HG02973 (cell line): ENCODE measurements at regions not wholly inside any gene's neighbourhood (a gene's known extent, or its start where the extent isn't known, plus 50 kb on each side); places are given as distances from the start of the nearest gene placed in this dataset.
"Not testable (repeated sequence)": the region's sequence is repeated elsewhere in the genome, so short reads cannot be mapped to it uniquely, and the experiment has no call there.

ENCODE experiments used
- ATAC-seq: cut with Tn5 transposase; IDR thresholded peaks from one replicate; pipeline ENCODE4 v1.9.1; 2021; ENCODE audit warnings: moderate library complexity; ENCODE audit not compliant: unreplicated experiment

DNA sequence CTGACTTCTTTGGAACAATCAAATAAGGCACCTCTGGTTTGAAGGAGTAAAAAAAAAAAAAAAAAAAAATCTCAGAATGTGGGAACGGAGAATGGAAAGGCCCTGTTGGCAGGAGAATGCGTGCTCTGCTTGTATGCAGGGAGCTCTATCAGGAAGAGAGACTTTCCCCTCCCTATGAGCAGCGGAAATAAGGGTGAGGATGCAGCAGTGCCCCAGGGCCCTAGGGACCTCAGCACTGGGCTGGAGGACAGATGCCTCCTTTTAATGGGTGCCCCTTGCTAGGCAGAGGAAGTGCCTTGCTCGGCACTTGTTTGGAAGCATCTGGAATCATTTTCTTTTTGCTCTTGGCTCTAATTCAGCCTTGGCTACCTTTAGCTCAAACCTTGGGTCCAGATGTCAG lies 283.4 kb upstream of the NBPF12 start:
- not testable (repeated sequence) for ATAC-seq

- ATAC-seq, result not testable (repeated sequence)
Measured at GRCh38 chr1:146645978-146646604, 292.0 kb upstream of the NBPF12 start.

GRCh38 chr1:146641534-146641933 lies 296.6 kb upstream of the NBPF12 start:
- not testable (repeated sequence) for ATAC-seq

- ATAC-seq, result not testable (repeated sequence)
Measured at GRCh38 chr1:146640671-146641070, 297.5 kb upstream of the NBPF12 start.

DNA sequence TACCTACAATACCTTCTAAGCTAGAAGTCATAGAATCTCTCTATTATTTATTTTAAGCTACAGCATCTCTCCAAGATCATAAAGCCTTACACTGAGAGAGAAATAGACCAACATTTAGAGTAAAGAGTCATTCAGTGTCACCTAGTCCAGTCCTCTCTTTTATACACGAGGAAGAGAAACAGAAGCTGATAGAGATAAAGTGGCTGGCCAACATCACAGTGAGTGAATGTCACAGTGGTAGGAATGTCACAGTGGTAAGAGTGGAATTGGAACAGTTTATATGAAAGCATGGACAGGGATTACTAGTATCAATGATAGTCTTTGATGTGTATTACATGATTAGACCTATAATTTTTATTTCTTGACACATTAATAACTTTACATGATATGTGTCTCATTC lies 307.8 kb upstream of the NBPF12 start:
- ATAC-seq, result not testable (repeated sequence)

DNA sequence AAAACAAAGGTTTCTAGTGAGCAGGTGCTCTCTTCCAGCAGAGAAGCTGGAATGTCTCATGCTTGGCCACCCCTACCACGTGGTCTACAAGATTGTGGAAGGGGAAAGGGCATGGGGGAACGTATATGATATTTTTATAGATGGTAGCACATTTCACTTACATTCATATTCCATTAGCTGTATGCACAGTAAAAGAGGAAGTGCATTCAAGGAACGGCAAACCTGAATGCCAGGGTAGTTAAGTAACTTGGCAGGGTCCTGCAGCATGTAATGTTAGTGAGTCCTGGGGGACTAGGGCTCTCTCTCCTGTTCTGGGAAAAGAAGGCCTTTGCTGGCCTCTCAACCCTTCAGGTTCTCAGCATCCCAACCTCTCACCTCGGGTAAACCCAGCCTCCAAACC lies 319.5 kb upstream of the NBPF12 start:
- ATAC-seq, result not testable (repeated sequence)

DNA sequence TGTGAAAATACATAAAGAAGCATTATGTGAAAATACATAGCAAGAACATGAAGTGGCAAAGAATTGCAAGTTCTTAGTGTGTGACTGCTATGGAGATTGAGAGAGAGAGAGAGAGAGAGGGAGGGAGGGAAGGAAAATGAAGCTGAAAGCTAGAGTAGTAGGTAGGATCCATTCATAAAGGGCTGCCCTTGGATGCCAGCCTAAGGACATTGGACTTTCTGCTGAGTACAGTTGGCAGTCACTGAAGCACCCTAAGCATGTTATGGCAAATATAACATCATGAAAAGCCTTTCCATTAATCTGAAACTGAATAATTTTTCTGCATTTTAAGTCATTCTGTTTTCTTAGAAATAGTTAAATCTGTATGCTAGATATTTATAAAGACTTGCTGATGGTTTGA lies 333.4 kb upstream of the NBPF12 start:
- ATAC-seq, result not testable (repeated sequence)

DNA sequence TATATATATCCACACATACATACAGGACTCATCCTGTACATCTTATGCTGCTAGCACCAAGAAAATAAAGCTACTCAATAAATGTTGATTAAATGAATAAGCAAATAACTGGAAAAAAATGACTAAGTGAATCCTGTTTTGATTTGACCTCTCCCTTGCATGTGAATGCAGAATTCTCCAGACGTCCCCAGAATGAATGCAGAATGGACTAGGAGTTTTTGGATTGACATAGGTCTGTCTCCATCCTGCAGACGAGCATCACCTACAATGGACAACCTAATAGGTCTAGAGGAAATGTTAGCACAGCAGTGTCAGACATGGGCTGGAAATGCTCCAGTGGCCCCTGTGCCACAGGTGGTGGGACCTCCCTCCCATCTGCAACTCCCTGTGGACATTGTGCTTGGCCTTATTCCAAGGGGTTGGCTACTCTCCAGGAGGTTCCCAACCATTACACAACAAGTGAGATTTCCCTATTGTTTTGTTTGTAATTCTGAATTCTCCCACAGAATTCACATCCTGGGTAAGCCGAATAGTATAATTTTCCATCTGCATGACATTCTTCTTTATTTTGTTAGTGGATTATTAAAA lies 337.3 kb upstream of the NBPF12 start:
- ATAC-seq, result not testable (repeated sequence)

DNA sequence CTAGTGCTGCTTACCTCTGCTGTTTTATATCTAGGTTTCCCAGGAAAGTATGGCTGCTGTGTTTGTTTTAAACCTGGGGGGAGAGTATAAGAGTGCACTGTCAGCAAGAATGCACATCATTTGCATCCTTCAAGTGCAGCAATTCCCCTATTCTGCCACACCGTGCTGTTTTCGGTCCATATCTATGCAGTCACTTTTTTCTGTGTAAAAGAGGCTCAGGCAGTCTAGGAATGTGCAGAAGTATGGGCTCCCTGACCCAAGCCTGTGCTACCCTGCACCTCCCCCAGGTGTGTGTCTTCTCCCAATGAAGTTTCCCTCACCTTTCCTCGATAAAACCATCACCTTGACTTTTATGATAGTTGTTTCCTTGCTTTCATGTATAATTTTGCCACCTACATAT lies 338.2 kb upstream of the NBPF12 start:
- ATAC-seq, result not testable (repeated sequence)

DNA sequence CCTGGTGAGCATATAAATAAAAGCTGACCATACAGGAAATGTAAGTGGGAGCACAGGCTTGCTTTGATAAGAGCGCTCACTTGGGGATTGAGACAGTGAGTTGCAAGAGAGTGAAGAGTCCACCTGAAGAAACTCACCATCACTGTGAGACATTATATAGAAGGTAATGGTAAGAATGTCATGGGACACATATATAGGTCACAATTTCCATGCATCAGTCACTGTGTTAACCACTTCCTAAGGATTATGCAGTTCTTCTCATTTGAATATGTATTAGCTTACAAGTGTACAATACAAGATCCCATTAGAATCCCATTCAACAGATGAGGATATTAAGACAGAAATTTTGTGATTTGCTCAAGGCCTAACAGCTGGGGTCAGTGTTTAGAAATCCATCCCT lies 352.4 kb upstream of the NOTCH2NLA start:
- ATAC-seq, result not testable (repeated sequence)

DNA sequence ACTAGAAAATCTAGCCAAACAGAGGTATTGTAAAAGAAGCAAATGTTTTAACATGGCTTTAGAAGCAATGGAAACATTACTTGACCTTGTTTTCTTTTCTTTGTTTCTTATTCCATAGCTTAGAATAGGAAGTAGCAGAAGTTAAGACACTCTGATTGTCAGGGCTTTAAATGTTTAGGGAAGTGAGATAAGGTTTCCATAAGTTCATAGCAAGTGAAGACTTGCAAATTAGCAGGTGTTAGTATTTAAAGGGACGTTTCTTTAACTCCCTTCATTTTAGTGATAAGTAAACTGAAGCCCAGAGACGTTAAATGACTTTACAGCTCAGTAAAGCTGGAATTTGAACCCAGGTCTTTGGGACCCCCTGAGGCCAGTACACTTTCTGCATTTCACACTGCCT lies 338.7 kb upstream of the NOTCH2NLA start:
- not testable (repeated sequence) for ATAC-seq

DNA sequence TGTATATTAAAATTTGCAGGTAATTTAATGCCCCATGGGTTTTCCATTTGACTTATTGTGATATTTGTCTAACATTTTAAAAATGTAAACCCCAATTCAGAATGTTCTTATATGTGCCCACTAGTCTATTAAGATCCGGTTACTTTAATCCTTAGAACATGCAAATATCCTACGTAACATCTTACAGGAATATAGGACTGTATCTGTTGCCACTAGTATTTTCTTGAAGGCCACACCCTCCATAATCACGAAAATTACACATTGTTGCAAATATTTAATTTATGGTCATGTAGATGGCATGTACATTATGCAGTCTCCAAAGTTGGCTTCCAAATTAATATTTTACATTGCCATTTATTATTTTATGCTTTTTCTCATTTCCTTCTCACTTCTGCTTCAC lies 329.2 kb upstream of the NOTCH2NLA start:
- ATAC-seq, result not testable (repeated sequence)

DNA sequence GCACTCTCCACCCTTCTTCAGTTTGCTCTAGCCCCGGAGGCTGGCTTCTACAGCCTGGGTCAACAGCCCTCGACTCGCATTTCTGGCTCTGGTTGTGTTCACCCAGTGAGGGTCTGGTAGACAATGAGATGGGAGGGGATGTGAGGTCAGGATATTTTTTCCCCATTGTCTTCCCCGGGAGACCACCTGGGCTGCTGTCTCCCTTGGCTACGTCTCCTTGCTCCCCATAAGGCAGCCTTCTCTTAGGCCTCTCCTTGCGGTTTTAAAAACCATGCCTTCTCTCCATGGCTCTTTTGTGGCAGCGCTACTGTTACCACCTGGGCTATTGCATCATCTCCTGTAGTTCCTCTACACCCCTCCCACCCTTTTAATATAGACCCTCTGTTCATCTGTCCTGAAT lies 327.6 kb upstream of the NOTCH2NLA start:
- not testable (repeated sequence) for ATAC-seq

DNA sequence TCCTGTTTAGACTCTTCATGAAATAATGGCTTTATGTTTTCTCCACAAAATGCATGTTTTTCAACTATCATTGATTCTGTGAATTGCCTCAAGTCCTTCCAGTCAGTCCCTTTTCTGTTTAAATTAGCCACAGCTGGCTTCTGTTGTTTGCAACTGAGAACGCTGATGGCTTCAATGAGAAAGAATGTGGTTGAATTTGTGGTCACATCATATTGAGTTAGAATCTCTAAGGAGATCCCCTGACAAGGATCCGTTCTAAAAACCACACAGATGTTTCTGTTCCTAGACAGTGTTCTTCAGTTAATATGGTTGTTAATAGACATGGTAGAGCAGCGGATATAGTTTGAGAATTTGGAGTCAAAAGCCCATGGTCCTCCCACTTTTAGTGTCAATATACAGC lies 323.6 kb upstream of the NOTCH2NLA start:
- not testable (repeated sequence) for ATAC-seq

DNA sequence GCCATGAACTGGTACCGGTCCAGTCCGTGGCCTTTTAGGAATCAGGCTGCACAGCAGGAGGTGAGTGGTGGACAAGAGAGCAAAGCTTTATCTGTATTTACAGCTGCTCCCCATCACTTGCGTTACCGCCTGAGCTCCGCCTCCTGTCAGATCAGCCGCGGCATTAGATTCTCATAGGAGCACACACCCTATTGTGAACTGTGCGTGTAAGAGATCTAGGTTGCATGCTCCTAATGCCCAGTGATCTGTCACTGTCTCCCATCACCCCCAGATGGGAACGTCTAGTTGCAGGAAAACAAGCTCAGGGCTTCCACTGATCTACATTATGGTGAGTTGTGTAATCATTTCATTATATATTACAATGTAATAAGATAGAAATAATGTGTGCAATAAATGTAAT lies 319.9 kb upstream of the NOTCH2NLA start:
- not testable (repeated sequence) for ATAC-seq

GRCh38 chr1:146546189-146546588 lies 317.4 kb upstream of the NOTCH2NLA start:
- ATAC-seq, result not testable (repeated sequence)

DNA sequence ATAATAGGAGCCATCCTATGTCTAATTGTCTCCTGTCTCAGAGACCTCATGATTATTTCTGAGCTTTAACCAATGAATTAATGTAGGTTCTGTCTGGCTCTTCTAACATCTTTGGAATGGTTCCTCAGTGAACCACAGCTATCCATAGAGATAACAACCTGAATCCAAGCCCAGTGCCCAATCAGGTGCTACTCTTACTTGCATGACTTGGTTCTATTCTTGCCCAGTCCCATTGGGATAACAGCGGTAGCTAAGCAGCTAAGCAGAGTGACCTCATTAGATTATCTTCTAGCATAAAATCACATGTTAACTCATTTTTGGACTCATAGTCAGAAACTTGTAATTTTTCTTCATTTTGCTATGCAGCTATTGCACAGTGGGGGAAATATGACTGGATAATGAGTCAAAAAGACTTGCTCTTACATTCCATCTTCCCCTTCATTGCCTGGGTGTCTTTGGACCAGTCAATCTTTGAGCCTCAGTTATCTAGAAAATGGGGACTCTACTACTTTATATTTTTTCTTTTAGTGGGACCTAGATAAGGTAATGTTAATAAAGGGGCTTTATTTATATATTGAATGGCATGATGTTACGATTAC lies 309.1 kb upstream of the NOTCH2NLA start:
- ATAC-seq, result not testable (repeated sequence)

- not testable (repeated sequence) for ATAC-seq
Measured at GRCh38 chr1:146536028-146536427, 307.2 kb upstream of the NOTCH2NLA start.

DNA sequence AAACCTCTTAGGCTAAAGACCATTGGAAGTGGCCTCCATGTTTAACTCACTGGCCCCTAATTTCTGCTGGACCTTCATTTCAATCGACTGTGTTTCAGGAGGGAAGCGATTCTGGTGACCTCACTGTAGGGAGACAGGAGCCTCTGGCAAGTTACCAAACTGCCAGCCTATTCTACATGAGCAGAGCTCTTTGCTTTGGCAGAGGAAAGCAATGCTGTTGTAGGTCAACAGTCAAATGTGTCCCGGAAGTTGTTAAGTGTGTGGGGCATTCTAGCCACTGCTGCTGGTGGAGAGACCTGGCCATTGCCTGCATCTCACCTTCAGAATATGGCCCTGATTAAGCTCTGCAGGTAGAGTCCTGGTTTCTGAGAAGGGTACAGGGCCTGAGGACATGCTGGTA lies 306.8 kb upstream of the NOTCH2NLA start:
- not testable (repeated sequence) for ATAC-seq

DNA sequence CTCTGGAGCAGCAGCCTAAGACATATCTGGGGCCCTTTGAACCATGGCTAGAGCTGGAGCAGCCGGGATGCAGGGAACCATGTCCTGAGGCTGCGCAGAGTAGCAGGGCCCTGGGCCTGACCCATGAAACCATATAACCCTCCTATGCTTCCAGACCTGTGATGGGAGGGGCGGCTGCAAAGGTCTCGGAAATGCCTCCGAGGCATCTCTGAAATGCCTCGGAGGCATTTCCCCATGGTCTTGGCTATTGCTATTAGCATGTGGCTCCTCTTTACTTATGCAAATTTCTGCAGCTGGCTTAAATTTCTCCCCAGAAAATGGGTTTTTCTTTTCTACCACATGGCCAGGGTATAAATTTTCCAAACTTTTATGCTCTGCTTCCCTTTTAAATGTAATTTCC lies 302.1 kb upstream of the NOTCH2NLA start:
- ATAC-seq, result not testable (repeated sequence)

DNA sequence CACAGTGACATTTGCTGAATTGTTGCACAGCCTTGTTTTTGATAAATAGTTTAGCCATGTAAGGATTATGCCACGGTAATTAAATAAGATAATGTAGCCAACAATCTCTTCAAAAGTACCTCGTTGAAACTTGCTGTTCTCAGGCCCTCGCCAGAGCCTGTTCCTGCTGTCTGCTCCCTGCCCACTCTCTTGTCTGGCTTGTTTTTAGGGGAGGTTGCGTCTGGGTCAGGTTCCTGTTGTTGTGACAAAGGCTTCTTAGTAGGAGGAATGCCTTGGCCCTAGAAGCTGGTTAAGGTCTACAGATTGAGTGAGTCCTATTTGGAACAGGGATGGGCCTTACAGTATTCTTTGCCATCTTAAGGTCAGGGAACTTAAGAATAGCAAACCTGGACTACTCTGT lies 294.0 kb upstream of the NOTCH2NLA start:
- not testable (repeated sequence) for ATAC-seq

DNA sequence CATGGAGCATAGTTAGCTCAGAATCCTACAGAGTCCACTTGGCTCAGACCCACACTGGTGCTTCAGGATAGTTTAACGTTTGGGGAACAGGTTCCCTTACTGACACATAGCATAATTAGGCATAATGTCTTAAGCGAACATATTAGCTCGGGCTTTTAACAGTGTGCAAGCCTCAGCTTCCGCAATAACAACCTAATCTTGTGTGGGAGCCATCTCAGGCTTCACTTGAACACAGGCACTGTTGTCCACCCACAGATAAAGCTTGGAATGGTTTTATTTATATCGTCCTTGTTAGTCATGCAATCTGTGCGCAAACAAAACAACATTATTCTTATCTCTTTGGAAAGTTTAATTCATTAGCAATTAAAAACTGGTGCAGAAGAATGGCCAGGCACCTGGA lies 293.5 kb upstream of the NOTCH2NLA start:
- ATAC-seq, result not testable (repeated sequence)
